ENCODE measurements at regions not wholly inside any gene's neighbourhood (a gene's known extent, or its start where the extent isn't known, plus 50 kb on each side); places are given as distances from the start of the nearest gene placed in this dataset.

DNA sequence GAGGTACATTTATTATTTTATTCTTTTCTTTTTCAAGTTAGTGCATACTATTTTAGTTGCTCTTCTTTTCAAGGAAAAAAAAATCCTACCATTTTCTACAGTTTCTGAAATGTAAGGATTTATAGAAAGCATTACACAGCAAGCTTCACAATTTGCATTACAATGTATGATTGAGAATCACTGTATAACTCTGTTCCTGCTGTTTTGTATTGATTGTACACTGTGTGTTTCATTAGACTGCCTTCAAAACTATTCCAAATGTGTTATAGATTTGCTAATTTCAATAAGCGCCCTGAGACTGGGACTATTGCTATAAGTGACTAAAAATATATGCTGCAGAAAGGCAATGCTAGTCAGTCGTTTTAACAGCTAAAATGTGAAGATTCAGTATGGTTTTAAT is 479.7 kb upstream of the EYS start:
- TF ChIP-seq, protein P1, sequence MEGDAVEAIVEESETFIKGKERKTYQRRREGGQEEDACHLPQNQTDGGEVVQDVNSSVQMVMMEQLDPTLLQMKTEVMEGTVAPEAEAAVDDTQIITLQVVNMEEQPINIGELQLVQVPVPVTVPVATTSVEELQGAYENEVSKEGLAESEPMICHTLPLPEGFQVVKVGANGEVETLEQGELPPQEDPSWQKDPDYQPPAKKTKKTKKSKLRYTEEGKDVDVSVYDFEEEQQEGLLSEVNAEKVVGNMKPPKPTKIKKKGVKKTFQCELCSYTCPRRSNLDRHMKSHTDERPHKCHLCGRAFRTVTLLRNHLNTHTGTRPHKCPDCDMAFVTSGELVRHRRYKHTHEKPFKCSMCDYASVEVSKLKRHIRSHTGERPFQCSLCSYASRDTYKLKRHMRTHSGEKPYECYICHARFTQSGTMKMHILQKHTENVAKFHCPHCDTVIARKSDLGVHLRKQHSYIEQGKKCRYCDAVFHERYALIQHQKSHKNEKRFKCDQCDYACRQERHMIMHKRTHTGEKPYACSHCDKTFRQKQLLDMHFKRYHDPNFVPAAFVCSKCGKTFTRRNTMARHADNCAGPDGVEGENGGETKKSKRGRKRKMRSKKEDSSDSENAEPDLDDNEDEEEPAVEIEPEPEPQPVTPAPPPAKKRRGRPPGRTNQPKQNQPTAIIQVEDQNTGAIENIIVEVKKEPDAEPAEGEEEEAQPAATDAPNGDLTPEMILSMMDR (IDR thresholded peaks at IDR 0.05), result no peak
- H3K4me3 ChIP-seq (ENCODE audit: low read length), result no peak overlapping the region
- no peaks in the 10 kb centered on the region for H3K4me1 ChIP-seq (ENCODE audit: insufficient read depth, low read length)
- no peaks in the 10 kb centered on the region for H3K9me3 ChIP-seq (ENCODE audit: control insufficient read depth in 1 of 2, insufficient read depth in 1 of 2, low read length in 2 of 2)
- no peak overlapping the region for H3K27ac Mint-ChIP-seq
- H3K36me3 ChIP-seq (ENCODE audit: insufficient read depth, low read length), result no peaks in the 10 kb centered on the region
- H3K9me3 Mint-ChIP-seq, result peaks cover 7% of the 10 kb centered on the region
- H3K27me3 Mint-ChIP-seq, result no peaks in the 10 kb centered on the region
- no peaks in the 10 kb centered on the region for H3K4me1 Mint-ChIP-seq (ENCODE audit: low read depth)
- ChIA-PET CTCF (no interaction called here), POLR2A (no interaction called here)
- no peak overlapping the region for H3K4me3 Mint-ChIP-seq
- H3K27ac ChIP-seq (ENCODE audit: low read depth in 1 of 2, low read length in 2 of 2), result no peak overlapping the region
- no peaks in the 10 kb centered on the region for H3K36me3 Mint-ChIP-seq (ENCODE audit: low read depth)
- intact Hi-C loops (cut with DNase I, micrococcal nuclease), result no loop called here
- DNase-seq (no peak), ATAC-seq (ENCODE audit: poor library complexity) (no peak)
- no peaks in the 10 kb centered on the region for H3K27me3 ChIP-seq (ENCODE audit: control insufficient read depth in 1 of 2, insufficient read depth in 2 of 2, low read length in 2 of 2)

DNA sequence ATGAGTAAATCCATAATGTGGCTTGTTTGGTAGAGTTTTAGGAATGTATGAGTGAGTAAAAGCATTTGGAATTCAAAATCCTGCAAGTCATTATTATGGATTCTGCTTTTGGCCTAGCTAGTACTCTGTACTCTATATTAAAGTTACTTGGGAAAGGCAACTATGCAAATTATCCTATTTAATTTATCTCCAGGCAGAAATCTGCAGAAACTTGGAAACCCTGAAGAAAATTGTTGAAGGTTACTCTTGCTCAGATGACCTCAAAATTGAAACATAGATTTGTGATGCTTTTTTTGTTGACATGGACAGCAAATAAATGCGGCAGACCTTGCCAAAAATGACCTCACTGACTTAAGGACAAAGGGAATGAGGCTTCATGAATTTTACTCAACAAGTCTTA is 477.1 kb upstream of the EYS start:
- H3K4me3 ChIP-seq (ENCODE audit: low read length), result no peak overlapping the region
- CTCF ChIA-PET, result no interaction called here
- intact Hi-C loops (cut with DNase I, micrococcal nuclease), result no loop called here
- TF ChIP-seq, protein P1 (IDR thresholded peaks at IDR 0.05), result no peak
- H3K4me1 ChIP-seq (ENCODE audit: insufficient read depth, low read length), result no peaks in the 10 kb centered on the region
- H3K9me3 Mint-ChIP-seq, result peaks cover 7% of the 10 kb centered on the region
- no peaks in the 10 kb centered on the region for H3K4me1 Mint-ChIP-seq (ENCODE audit: low read depth)
- POLR2A ChIA-PET, result no interaction called here
- H3K4me3 Mint-ChIP-seq, result no peak overlapping the region
- no peaks in the 10 kb centered on the region for H3K27me3 Mint-ChIP-seq
- no peak for ATAC-seq (ENCODE audit: poor library complexity)
- no peak for DNase-seq
- H3K27ac Mint-ChIP-seq, result no peak overlapping the region
- H3K36me3 Mint-ChIP-seq (ENCODE audit: low read depth), result no peaks in the 10 kb centered on the region
- no peaks in the 10 kb centered on the region for H3K36me3 ChIP-seq (ENCODE audit: insufficient read depth, low read length)
- H3K27me3 ChIP-seq (ENCODE audit: control insufficient read depth in 1 of 2, insufficient read depth in 2 of 2, low read length in 2 of 2), result no peaks in the 10 kb centered on the region
- H3K27ac ChIP-seq (ENCODE audit: low read depth in 1 of 2, low read length in 2 of 2), result no peak overlapping the region
- H3K9me3 ChIP-seq (ENCODE audit: control insufficient read depth in 1 of 2, insufficient read depth in 1 of 2, low read length in 2 of 2), result no peaks in the 10 kb centered on the region

DNA sequence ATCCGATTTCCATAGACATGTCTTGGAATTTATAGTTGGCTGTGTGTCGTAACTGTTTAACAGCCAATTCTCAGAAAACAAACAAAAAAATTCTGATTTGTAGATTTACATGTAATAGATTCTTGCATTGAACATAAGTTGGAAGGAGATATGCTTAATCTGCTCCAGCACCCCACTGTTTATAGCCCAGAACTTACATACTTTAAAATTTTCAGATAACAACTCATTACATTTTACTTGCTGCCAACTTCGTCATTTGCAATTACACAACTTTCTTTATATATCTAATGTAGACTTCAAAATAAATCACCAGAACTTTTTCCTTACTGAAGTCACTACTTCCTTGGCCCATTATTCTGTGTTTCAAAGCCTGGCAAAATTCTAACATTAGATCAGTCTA is 472.3 kb upstream of the EYS start:
- ChIA-PET POLR2A (no interaction called here), CTCF (no interaction called here)
- Histone ChIP-seq H3K4me1 (ENCODE audit: insufficient read depth, low read length) (no peaks in the 10 kb centered on the region), H3K36me3 (ENCODE audit: insufficient read depth, low read length) (no peaks in the 10 kb centered on the region), H3K27ac (ENCODE audit: low read depth in 1 of 2, low read length in 2 of 2) (no peak overlapping the region), H3K27me3 (ENCODE audit: control insufficient read depth in 1 of 2, insufficient read depth in 2 of 2, low read length in 2 of 2) (no peaks in the 10 kb centered on the region), H3K9me3 (ENCODE audit: control insufficient read depth in 1 of 2, insufficient read depth in 1 of 2, low read length in 2 of 2) (no peaks in the 10 kb centered on the region), H3K4me3 (ENCODE audit: low read length) (no peak overlapping the region)
- no peak for ATAC-seq (ENCODE audit: poor library complexity)
- Mint-ChIP-seq H3K4me1 (ENCODE audit: low read depth) (no peaks in the 10 kb centered on the region), H3K27me3 (no peaks in the 10 kb centered on the region), H3K36me3 (ENCODE audit: low read depth) (no peaks in the 10 kb centered on the region), H3K9me3 (peaks cover 5% of the 10 kb centered on the region), H3K4me3 (no peak overlapping the region), H3K27ac (no peak overlapping the region)
- intact Hi-C loops (cut with DNase I, micrococcal nuclease), result no loop called here
- no peak for DNase-seq
- TF ChIP-seq, protein P1 (IDR thresholded peaks at IDR 0.05), result no peak
